Endodermal cell (in vitro differentiated cells): ENCODE measurements at regions not wholly inside any gene's neighbourhood (a gene's known extent, or its start where the extent isn't known, plus 50 kb on each side); places are given as distances from the start of the nearest gene placed in this dataset.

ENCODE experiments used
- DNase-seq: peaks from one replicate; pipeline ENCODE4 v3.0.0-alpha.2; 2017
- H3K27ac ChIP-seq: 2 replicates; pipeline ENCODE4 v1.5.1; 2013; ENCODE audit warnings: mild to moderate bottlenecking, low read depth, low read length, moderate library complexity
- H3K27me3 ChIP-seq: 2 replicates; pipeline ENCODE4 v1.6.1; 2013; ENCODE audit warnings: mild to moderate bottlenecking, low read length, moderate library complexity; ENCODE audit not compliant: insufficient read depth, control insufficient read depth, poor library complexity, severe bottlenecking
- H3K36me3 ChIP-seq: 2 replicates; pipeline ENCODE4 v1.7.0; 2013; ENCODE audit warnings: mild to moderate bottlenecking, low read length, moderate library complexity; ENCODE audit not compliant: control insufficient read depth, insufficient read depth
- H3K4me1 ChIP-seq: one replicate; pipeline ENCODE4 v1.7.0; 2013; ENCODE audit warnings: low read length; ENCODE audit not compliant: control insufficient read depth, insufficient read depth
- H3K4me3 ChIP-seq: 2 replicates; pipeline ENCODE4 v1.5.1; 2013; ENCODE audit warnings: mild to moderate bottlenecking, low read length, moderate library complexity
- H3K9ac ChIP-seq: 2 replicates; pipeline ENCODE4 v1.6.1; 2013; ENCODE audit warnings: mild to moderate bottlenecking, low read length, moderate library complexity; ENCODE audit not compliant: poor library complexity, severe bottlenecking; ENCODE audit errors: extremely low read depth
- H3K9me3 ChIP-seq: 2 replicates; pipeline ENCODE4 v1.6.1; 2013; ENCODE audit warnings: mild to moderate bottlenecking, low read length, moderate library complexity; ENCODE audit not compliant: control insufficient read depth
- H3K27ac Mint-ChIP-seq: 2 replicates; pipeline ENCODE4 v1.8.0; 2020; ENCODE audit warnings: mixed read lengths
- H3K27me3 Mint-ChIP-seq: 2 replicates; pipeline ENCODE4 v1.8.0; 2021; ENCODE audit warnings: mild to moderate bottlenecking, mixed read lengths; ENCODE audit not compliant: insufficient read depth
- H3K36me3 Mint-ChIP-seq: 2 replicates; pipeline ENCODE4 v1.8.0; 2020; ENCODE audit warnings: low read depth, mixed read lengths
- H3K4me1 Mint-ChIP-seq: 2 replicates; pipeline ENCODE4 v1.8.0; 2020; ENCODE audit warnings: mixed read lengths
- H3K4me3 Mint-ChIP-seq: 2 replicates; pipeline ENCODE4 v1.8.0; 2020; ENCODE audit warnings: mild to moderate bottlenecking, moderate library complexity, mixed read lengths
- H3K9me3 Mint-ChIP-seq: 2 replicates; pipeline ENCODE4 v1.8.0; 2020; ENCODE audit warnings: mild to moderate bottlenecking, mixed read lengths
- WGBS, 2 experiments: methylation state at CpG; one replicate each; pipeline versions ENCODE4 v1.1.5 to v1.1.7; 2013; ENCODE audit warnings: missing lambda C conversion rate in 2 of 2, mixed read lengths in 1 of 2; ENCODE audit not compliant: insufficient coverage in 1 of 2, insufficient read length in 1 of 2; 5-methylcytosine and 5-hydroxymethylcytosine counted together
- TF ChIP-seq, protein P1 (sequence below): fragments of 200-600 bp; sonication (generic); conservative IDR thresholded peaks from 2 replicates; pipeline ENCODE4 v1.5.0; 2021; ENCODE audit warnings: antibody characterized with exemption, mild to moderate bottlenecking

DNA sequence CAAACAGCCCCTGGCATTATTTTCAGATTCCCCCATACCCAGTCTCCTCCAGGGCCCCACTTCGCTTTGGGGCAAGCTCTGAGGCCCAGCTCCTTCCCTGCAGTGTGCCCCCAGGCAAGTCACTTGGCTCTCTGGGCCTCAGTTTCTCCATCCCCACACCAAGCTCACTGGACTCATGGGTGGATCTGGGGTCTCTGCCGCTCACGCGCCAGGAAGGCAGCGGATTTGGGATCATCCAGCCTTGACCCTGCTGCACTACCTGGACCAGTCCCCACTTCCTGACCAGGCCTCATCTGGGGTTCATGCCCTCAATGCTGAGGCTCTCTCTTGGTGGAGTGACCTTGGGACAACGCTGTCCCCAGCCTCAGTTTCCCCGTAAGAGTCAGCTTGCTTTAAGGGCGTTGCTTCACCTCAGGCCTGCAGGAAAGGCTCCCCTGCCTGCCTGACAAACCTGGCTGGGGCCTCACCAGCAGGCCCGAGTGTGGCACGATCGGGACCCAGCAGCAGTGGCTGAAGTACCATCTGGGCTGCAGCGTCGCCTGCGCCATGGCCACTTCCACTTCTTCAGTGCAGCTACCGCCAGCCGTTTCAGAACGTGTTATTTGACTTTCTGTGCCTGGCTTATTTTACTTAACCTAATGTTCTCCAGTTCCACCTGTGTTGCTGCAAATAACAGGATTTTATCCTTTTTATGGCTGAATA is 519.6 kb upstream of the SEMA6A start:
- no peak overlapping the region for H3K4me3 ChIP-seq
- H3K9ac ChIP-seq: no peak overlapping the region
- H3K27me3 Mint-ChIP-seq: no peaks in the 10 kb centered on the region
- no peak overlapping the region for H3K27ac Mint-ChIP-seq
- WGBS, 2 experiments: 91 to 96% methylated on average over 12 to 17 of the region's 17 CpGs
- H3K27ac ChIP-seq: no peak overlapping the region
- no peaks in the 10 kb centered on the region for H3K36me3 ChIP-seq
- no peaks in the 10 kb centered on the region for H3K36me3 Mint-ChIP-seq
- no peak overlapping the region for H3K4me3 Mint-ChIP-seq
- peaks cover 26% of the 10 kb centered on the region for H3K4me1 Mint-ChIP-seq
- H3K9me3 ChIP-seq: no peaks in the 10 kb centered on the region
- H3K27me3 ChIP-seq: no peaks in the 10 kb centered on the region
- TF ChIP-seq, protein P1, sequence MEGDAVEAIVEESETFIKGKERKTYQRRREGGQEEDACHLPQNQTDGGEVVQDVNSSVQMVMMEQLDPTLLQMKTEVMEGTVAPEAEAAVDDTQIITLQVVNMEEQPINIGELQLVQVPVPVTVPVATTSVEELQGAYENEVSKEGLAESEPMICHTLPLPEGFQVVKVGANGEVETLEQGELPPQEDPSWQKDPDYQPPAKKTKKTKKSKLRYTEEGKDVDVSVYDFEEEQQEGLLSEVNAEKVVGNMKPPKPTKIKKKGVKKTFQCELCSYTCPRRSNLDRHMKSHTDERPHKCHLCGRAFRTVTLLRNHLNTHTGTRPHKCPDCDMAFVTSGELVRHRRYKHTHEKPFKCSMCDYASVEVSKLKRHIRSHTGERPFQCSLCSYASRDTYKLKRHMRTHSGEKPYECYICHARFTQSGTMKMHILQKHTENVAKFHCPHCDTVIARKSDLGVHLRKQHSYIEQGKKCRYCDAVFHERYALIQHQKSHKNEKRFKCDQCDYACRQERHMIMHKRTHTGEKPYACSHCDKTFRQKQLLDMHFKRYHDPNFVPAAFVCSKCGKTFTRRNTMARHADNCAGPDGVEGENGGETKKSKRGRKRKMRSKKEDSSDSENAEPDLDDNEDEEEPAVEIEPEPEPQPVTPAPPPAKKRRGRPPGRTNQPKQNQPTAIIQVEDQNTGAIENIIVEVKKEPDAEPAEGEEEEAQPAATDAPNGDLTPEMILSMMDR: no peak
- DNase-seq: no peak
- H3K4me1 ChIP-seq: peaks cover 15% of the 10 kb centered on the region
- no peaks in the 10 kb centered on the region for H3K9me3 Mint-ChIP-seq

DNA sequence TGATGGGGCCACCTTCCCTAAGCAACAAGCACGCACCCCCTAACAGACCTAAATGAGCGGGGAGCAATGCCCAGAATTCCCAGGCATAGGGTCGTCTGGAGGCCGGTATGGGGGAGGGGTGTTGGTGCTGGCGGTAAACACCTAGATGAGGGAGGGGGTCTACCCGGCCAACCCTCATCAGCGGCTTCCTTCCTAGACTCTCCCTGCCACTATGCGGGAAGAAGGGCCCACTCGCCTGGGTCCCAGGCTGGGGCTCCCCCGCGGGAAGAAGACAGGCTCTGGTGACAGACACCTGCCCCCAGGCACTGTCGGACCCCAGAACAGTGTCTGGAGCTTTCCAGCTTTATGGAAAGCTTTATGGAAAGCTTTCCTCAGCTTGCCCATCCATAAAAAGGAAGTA is 519.0 kb upstream of the SEMA6A start:
- no peaks in the 10 kb centered on the region for H3K27me3 ChIP-seq
- Mint-ChIP-seq H3K36me3 (no peaks in the 10 kb centered on the region), H3K27me3 (no peaks in the 10 kb centered on the region), H3K4me1 (peaks cover 26% of the 10 kb centered on the region), H3K9me3 (no peaks in the 10 kb centered on the region), H3K4me3 (no peak overlapping the region), H3K27ac (no peak overlapping the region)
- no peaks in the 10 kb centered on the region for H3K9me3 ChIP-seq
- TF ChIP-seq, protein P1: no peak
- H3K4me3 ChIP-seq: no peak overlapping the region
- no peaks in the 10 kb centered on the region for H3K36me3 ChIP-seq
- WGBS, 2 experiments: 95 to 96% methylated on average over 3 to 12 of the region's 12 CpGs
- no peak overlapping the region for H3K9ac ChIP-seq
- no peak overlapping the region for H3K27ac ChIP-seq
- DNase-seq: no peak
- H3K4me1 ChIP-seq: peaks cover 15% of the 10 kb centered on the region

DNA sequence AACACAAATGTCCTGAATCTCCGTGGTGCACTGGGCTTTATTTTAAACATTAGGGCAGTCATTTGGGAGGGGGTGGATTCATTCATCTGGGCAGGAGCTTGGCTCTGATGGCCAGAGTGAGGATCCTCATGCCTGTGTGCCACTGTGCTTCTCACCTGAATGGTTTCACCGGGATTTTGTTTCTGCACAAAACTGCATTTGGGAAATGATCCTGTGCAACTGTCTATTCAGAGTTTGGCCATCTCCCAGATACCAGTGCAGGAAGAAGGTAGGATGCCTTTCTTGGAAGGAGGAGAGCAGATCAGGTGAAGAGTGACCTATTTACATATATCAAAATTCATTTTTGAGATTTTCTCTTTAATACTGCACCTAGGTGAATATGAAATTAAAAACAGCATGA is 514.4 kb upstream of the SEMA6A start:
- no peaks in the 10 kb centered on the region for H3K4me1 ChIP-seq
- 90 to 91% methylated on average over 2 of the region's 2 CpGs for WGBS, 2 experiments
- no peak for DNase-seq
- no peak overlapping the region for H3K27ac Mint-ChIP-seq
- no peak overlapping the region for H3K9ac ChIP-seq
- no peaks in the 10 kb centered on the region for H3K27me3 ChIP-seq
- no peak overlapping the region for H3K4me3 Mint-ChIP-seq
- no peaks in the 10 kb centered on the region for H3K9me3 ChIP-seq
- H3K27ac ChIP-seq: no peak overlapping the region
- no peaks in the 10 kb centered on the region for H3K36me3 Mint-ChIP-seq
- H3K4me1 Mint-ChIP-seq: no peaks in the 10 kb centered on the region
- no peaks in the 10 kb centered on the region for H3K9me3 Mint-ChIP-seq
- H3K36me3 ChIP-seq: no peaks in the 10 kb centered on the region
- no peak overlapping the region for H3K4me3 ChIP-seq
- H3K27me3 Mint-ChIP-seq: no peaks in the 10 kb centered on the region
- TF ChIP-seq, protein P1: no peak
